Sigmoid colon (tissue), 4 donors: ENCODE measurements at regions not wholly inside any gene's neighbourhood (a gene's known extent, or its start where the extent isn't known, plus 50 kb on each side); places are given as distances from the start of the nearest gene placed in this dataset.

Source experiments
- CTCF ChIP-seq, 4 experiments: fragments of 450-650 bp in 3 of 4; fragments of 200-600 bp in 1 of 4; IDR thresholded peaks; one replicate each; pipeline ENCODE4 v1.5.1; 2016 to 2019; ENCODE audit warnings: antibody characterized with exemption in 4 of 4, mild to moderate bottlenecking in 3 of 4, moderate library complexity in 2 of 4
- EP300 ChIP-seq, 4 donors: sonication (generic); formaldehyde crosslinking; IDR thresholded peaks; one replicate each; pipeline ENCODE4 v1.6.1; 2017; ENCODE audit warnings: antibody characterized with exemption in 4 of 4
- POLR2A ChIP-seq, 2 donors: fragments of 450-650 bp; IDR thresholded peaks; one replicate each; pipeline ENCODE4 v1.6.1; 2016; ENCODE audit warnings: antibody characterized with exemption in 2 of 2, mild to moderate bottlenecking in 2 of 2, moderate library complexity in 2 of 2
- POLR2AphosphoS5 ChIP-seq, 4 donors: sonication (generic); formaldehyde crosslinking; IDR thresholded peaks; one replicate each; pipeline ENCODE4 v1.6.1; 2017; ENCODE audit warnings: antibody characterized with exemption in 4 of 4

GRCh38 chr5:168193493-168194250 lies 97.8 kb upstream of the WWC1 start:
- no peak for TF ChIP-seq CTCF (IDR thresholded peaks at IDR 0.05)
- no peak for TF ChIP-seq POLR2A (IDR thresholded peaks at IDR 0.05)
- TF ChIP-seq POLR2AphosphoS5 (IDR thresholded peaks at IDR 0.05): no peak
- no peak for TF ChIP-seq EP300 (IDR thresholded peaks at IDR 0.05)
